ENCODE measurements at regions not wholly inside any gene's neighbourhood (a gene's known extent, or its start where the extent isn't known, plus 50 kb on each side); places are given as distances from the start of the nearest gene placed in this dataset.

DNA sequence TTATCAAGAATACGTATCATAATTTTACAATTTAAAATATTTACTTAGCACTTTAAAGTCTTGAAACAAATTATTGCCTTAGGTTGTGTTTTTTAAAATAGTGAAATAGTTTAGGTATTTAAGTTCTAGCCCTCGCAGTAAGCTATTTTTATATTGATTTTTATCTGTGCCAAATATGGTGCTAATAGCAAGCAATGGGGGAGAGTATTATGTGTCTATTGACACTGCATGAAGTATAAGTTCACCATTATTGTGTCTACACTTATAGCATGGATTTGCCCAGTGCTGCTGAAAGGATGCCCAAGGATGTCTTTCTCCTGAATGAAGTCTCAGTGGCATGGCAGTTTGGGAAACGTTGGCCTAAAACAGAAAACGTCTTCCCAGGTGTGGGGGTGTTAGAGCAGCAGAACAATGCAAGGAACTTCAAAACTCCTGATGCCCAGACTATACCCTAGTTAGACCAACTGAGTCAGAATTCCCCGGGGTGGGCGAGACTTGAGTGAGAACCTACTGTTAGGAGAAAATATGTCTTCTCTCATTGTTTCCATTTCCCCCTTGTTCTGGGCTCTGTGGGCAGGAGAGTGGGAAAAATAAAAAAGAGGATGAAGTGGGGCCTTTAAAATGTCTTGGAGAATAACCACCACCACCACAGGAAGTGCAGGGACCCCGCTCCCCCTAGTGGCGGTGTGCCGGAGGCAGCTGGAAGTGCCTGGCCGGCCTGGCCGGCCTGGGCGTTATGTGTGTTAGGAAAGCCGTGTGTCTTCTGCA is 104.2 kb upstream of the SLC7A14 start:
- no peak for TF ChIP-seq REST (IDR thresholded peaks at IDR 0.05; ENCODE audit: insufficient read depth in 1 of 2, low read depth in 2 of 2, low read length in 2 of 2)
- TF ChIP-seq SIN3A (IDR thresholded peaks at IDR 0.05; ENCODE audit: borderline replicate concordance, insufficient read depth, low read length): no peak
- TF ChIP-seq TAF1 (IDR thresholded peaks at IDR 0.05; ENCODE audit: borderline replicate concordance, insufficient read depth, low read length): no peak
- no peak for TF ChIP-seq FOXP2 (optimal IDR thresholded peaks at IDR 0.05; ENCODE audit: borderline replicate concordance, extremely low read depth, extremely low read length, insufficient read depth)
- TF ChIP-seq POLR2AphosphoS5 (IDR thresholded peaks at IDR 0.05; ENCODE audit: low read depth, low read length): no peak

GRCh38 chr3:170689296-170689829 is 103.5 kb upstream of the SLC7A14 start:
- TF ChIP-seq TAF1 (IDR thresholded peaks at IDR 0.05; ENCODE audit: borderline replicate concordance, insufficient read depth, low read length) (no peak), REST (IDR thresholded peaks at IDR 0.05; ENCODE audit: insufficient read depth in 1 of 2, low read depth in 2 of 2, low read length in 2 of 2) (no peak), SIN3A (IDR thresholded peaks at IDR 0.05; ENCODE audit: borderline replicate concordance, insufficient read depth, low read length) (no peak), POLR2AphosphoS5 (IDR thresholded peaks at IDR 0.05; ENCODE audit: low read depth, low read length) (no peak), FOXP2 (optimal IDR thresholded peaks at IDR 0.05; ENCODE audit: borderline replicate concordance, extremely low read depth, extremely low read length, insufficient read depth) (no peak)

- TF ChIP-seq TAF1 (IDR thresholded peaks at IDR 0.05; ENCODE audit: borderline replicate concordance, insufficient read depth, low read length) (no peak), POLR2AphosphoS5 (IDR thresholded peaks at IDR 0.05; ENCODE audit: low read depth, low read length) (no peak), SIN3A (IDR thresholded peaks at IDR 0.05; ENCODE audit: borderline replicate concordance, insufficient read depth, low read length) (no peak), REST (IDR thresholded peaks at IDR 0.05; ENCODE audit: insufficient read depth in 1 of 2, low read depth in 2 of 2, low read length in 2 of 2) (no peak), FOXP2 (optimal IDR thresholded peaks at IDR 0.05; ENCODE audit: borderline replicate concordance, extremely low read depth, extremely low read length, insufficient read depth) (no peak)
Measured at GRCh38 chr3:170680593-170680992, 94.7 kb upstream of the SLC7A14 start.

- TF ChIP-seq TAF1 (IDR thresholded peaks at IDR 0.05; ENCODE audit: borderline replicate concordance, insufficient read depth, low read length): no peak
- TF ChIP-seq POLR2AphosphoS5 (IDR thresholded peaks at IDR 0.05; ENCODE audit: low read depth, low read length): no peak
- no peak for TF ChIP-seq FOXP2 (optimal IDR thresholded peaks at IDR 0.05; ENCODE audit: borderline replicate concordance, extremely low read depth, extremely low read length, insufficient read depth)
- no peak for TF ChIP-seq REST (IDR thresholded peaks at IDR 0.05; ENCODE audit: insufficient read depth in 1 of 2, low read depth in 2 of 2, low read length in 2 of 2)
- no peak for TF ChIP-seq SIN3A (IDR thresholded peaks at IDR 0.05; ENCODE audit: borderline replicate concordance, insufficient read depth, low read length)
Measured at GRCh38 chr3:170679190-170679589, 93.3 kb upstream of the SLC7A14 start.

Data from PFSK-1 (cell line).